Stomach (tissue), 4 donors: ENCODE measurements at regions not wholly inside any gene's neighbourhood (a gene's known extent, or its start where the extent isn't known, plus 50 kb on each side); places are given as distances from the start of the nearest gene placed in this dataset.

ENCODE experiments used
- CTCF ChIP-seq, 7 experiments: fragments of 450-650 bp in 4 of 7; fragments of 200-600 bp in 3 of 7; sonication (generic) in 3 of 7; IDR thresholded peaks; one replicate each; pipeline ENCODE4 v1.5.1; 2016 to 2019; ENCODE audit warnings: antibody characterized with exemption in 7 of 7, control low read depth in 2 of 7, mild to moderate bottlenecking in 1 of 7
- EP300 ChIP-seq: sonication (generic); formaldehyde crosslinking; IDR thresholded peaks from one replicate; pipeline ENCODE4 v1.6.1; 2017; ENCODE audit warnings: antibody characterized with exemption
- POLR2A ChIP-seq, 4 donors: fragments of 450-650 bp; IDR thresholded peaks; one replicate each; pipeline ENCODE4 v1.6.1; 2016; ENCODE audit warnings: antibody characterized with exemption in 4 of 4, control low read depth in 2 of 4, mild to moderate bottlenecking in 1 of 4, moderate library complexity in 1 of 4

- TF ChIP-seq CTCF (IDR thresholded peaks at IDR 0.05) (no peak), POLR2A (IDR thresholded peaks at IDR 0.05) (no peak), EP300 (no peak)
These were observed 831.0 kb upstream of the ACVR2A start for GRCh38 chr2:147013696-147014392.
